BLaER1 treated with 17β-estradiol and CSF1 and Interleukin-3, amounts not matched to agents 10 nM and 100 nM (cell line): ENCODE measurements at regions not wholly inside any gene's neighbourhood (a gene's known extent, or its start where the extent isn't known, plus 50 kb on each side); places are given as distances from the start of the nearest gene placed in this dataset.
A peak's percentile ranks its signal among the peaks of the same experiment; 100 is the strongest.

Experiments
- H3K27ac ChIP-seq, 11 experiments: shearing (Covaris generic); formaldehyde crosslinking; 2 replicates each; pipeline ENCODE4 v1.8.1; 2022
- H3K27me3 ChIP-seq, 11 experiments: shearing (Covaris generic); formaldehyde crosslinking; 2 replicates each; pipeline ENCODE4 v1.8.1; 2022
- H3K36me3 ChIP-seq, 11 experiments: shearing (Covaris generic); formaldehyde crosslinking; 2 replicates each; pipeline ENCODE4 v1.8.1; 2022
- H3K4me1 ChIP-seq, 10 experiments: shearing (Covaris generic); formaldehyde crosslinking; 2 replicates each; pipeline ENCODE4 v1.8.1; 2022
- H3K4me2 ChIP-seq, 11 experiments: shearing (Covaris generic); formaldehyde crosslinking; 2 replicates each; pipeline ENCODE4 v1.8.1; 2022
- H3K4me3 ChIP-seq, 10 experiments: shearing (Covaris generic); formaldehyde crosslinking; 2 replicates each; pipeline ENCODE4 v1.8.1; 2022
- H3K9ac ChIP-seq, 11 experiments: shearing (Covaris generic); formaldehyde crosslinking; 2 replicates each; pipeline ENCODE4 v1.8.1; 2022
- H3K9me3 ChIP-seq, 11 experiments: shearing (Covaris generic); formaldehyde crosslinking; replicated peaks in 1 of 11; 2 replicates each; pipeline ENCODE4 v1.8.1; 2022
- H4K20me1 ChIP-seq, 11 experiments: shearing (Covaris generic); formaldehyde crosslinking; 2 replicates each; pipeline ENCODE4 v1.8.1; 2022
- Cebpa-rat ChIP-seq, 11 experiments: shearing (Covaris generic); IDR thresholded peaks; 2 replicates each; pipeline ENCODE4 v1.8.1; 2022

DNA sequence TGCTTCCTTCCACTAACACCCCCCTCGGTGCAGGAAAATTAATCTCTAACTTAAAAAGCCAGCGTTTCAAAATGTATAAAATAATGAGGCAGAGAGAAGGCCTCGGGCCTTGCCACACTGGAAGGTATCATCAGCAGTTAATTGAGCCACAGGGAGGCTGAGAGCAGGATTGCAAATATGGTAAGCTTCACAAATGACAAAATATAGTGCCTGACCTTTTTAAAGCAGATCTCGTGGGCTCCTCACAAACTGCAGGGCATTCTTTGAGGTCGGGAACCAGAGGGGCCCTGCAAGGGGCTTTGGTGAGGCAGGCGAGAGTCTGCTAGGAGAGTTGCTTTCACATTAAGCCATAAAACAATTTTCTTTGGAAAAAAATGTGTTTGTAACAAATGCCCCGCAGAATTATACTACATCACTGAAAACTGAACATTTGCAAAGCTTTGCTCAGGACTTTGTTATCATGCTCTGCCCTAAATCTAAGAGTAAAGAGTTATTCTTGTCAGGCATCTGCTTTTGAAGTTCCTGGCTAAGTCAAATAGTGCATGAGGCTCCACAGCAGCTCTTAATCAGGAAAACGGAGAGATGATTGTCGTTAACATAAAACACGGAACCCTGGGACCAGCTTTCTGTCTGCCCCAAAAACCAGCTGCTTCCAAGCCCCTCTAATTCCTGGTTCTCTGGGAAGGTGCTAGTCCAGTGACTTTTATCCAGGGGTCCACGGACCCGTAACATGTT is 61.4 kb upstream of the SYT13 start:
- H3K4me2 ChIP-seq: no peak overlapping the region
- no peak overlapping the region for H3K9ac ChIP-seq
- no peak overlapping the region for H3K4me3 ChIP-seq
- no peak overlapping the region for H3K27ac ChIP-seq
- no peaks in the 10 kb centered on the region for H4K20me1 ChIP-seq
- H3K36me3 ChIP-seq: no peaks in the 10 kb centered on the region
- H3K4me1 ChIP-seq: no peaks in the 10 kb centered on the region
- H3K9me3 ChIP-seq: no peaks in the 10 kb centered on the region
- no peak for TF ChIP-seq Cebpa-rat (IDR thresholded peaks at IDR 0.05)
- H3K27me3 ChIP-seq: no peaks in the 10 kb centered on the region

DNA sequence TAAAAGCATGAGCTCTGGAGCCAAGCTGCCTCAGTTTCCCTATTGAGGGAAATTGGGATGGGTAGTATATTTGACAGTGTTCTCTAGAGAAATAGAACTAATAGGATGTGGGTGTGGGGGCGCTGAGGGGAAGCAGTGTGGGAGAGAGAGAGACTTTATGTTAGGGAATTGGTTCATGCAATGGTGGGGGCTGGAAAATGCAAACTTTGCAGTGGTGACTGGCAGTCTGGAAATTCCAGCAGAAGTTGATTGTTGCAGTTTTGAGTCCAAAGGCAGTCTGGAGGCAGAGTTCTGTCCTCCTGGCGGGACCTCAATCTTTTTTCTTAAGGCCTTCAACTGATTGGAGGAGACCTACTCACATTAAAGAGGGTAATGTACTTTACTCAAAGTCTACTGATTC is 59.4 kb upstream of the SYT13 start:
- Histone ChIP-seq H3K9me3 (no peaks in the 10 kb centered on the region), H3K27ac (no peak overlapping the region), H3K4me1 (peaks cover 0 to 1% (median 0%) of the 10 kb centered on the region in 10 experiments; a peak in 5 of 20 replicates), H3K4me2 (0 out of 22 replicates have a peak overlapping the region, but pooled peaks of 1 of the 11 experiments have one; percentile 24), H3K9ac (no peak overlapping the region), H3K36me3 (no peaks in the 10 kb centered on the region), H4K20me1 (no peaks in the 10 kb centered on the region), H3K27me3 (no peaks in the 10 kb centered on the region), H3K4me3 (no peak overlapping the region)
- no peak for TF ChIP-seq Cebpa-rat (IDR thresholded peaks at IDR 0.05)

DNA sequence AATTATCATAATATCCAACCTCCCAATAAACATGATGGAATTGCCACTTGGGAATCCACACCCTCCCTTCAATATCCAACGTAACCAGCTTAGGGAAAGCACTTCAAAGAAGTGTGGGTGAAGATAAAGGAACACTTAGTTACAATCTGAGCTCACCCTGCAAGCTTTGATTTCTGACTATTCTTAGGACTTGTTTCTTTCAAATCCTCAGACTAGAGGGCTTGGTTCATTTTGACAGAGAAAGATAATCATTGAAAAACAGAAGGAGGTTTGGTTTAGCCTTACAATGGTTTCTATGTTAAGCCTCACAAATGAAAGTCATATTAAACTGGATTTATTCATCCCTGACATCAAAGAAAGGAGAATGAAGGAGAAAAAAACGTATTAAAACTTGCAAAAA is 57.9 kb upstream of the SYT13 start:
- H3K9ac ChIP-seq: no peak overlapping the region
- no peak overlapping the region for H3K27ac ChIP-seq
- H3K9me3 ChIP-seq: no peaks in the 10 kb centered on the region
- no peaks in the 10 kb centered on the region for H3K36me3 ChIP-seq
- H3K4me3 ChIP-seq: no peak overlapping the region
- H3K27me3 ChIP-seq: no peaks in the 10 kb centered on the region
- TF ChIP-seq Cebpa-rat (IDR thresholded peaks at IDR 0.05): no peak
- no peak overlapping the region for H3K4me2 ChIP-seq
- H4K20me1 ChIP-seq: no peaks in the 10 kb centered on the region
- peaks cover 0 to 7% (median 5%) of the 10 kb centered on the region in 10 experiments; a peak in 8 of 20 replicates for H3K4me1 ChIP-seq

DNA sequence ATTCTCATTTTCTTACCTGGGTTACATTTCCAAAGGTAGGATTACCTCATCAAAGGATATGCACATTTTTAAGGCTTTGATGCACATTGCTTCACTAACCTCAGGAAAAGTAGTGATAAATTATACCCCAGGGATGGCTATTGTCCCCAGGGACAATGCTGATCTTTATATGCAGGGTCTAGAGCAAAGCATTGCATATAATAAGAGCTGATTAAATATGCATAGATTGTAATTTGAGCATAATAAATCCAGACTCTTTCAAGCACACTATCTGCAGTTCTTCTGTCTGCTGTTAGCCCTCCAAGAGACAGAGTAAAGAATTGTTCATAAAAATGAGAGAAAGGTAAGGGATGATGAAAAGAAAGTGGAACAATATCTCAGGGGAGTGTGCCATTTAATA is 57.3 kb upstream of the SYT13 start:
- no peaks in the 10 kb centered on the region for H3K9me3 ChIP-seq
- H3K27me3 ChIP-seq: no peaks in the 10 kb centered on the region
- no peak overlapping the region for H3K27ac ChIP-seq
- H3K4me2 ChIP-seq: no peak overlapping the region
- TF ChIP-seq Cebpa-rat (IDR thresholded peaks at IDR 0.05): no peak
- H3K4me3 ChIP-seq: no peak overlapping the region
- no peaks in the 10 kb centered on the region for H3K36me3 ChIP-seq
- peaks cover 0 to 7% (median 5%) of the 10 kb centered on the region in 10 experiments; a peak in 8 of 20 replicates for H3K4me1 ChIP-seq
- H4K20me1 ChIP-seq: no peaks in the 10 kb centered on the region
- H3K9ac ChIP-seq: no peak overlapping the region

DNA sequence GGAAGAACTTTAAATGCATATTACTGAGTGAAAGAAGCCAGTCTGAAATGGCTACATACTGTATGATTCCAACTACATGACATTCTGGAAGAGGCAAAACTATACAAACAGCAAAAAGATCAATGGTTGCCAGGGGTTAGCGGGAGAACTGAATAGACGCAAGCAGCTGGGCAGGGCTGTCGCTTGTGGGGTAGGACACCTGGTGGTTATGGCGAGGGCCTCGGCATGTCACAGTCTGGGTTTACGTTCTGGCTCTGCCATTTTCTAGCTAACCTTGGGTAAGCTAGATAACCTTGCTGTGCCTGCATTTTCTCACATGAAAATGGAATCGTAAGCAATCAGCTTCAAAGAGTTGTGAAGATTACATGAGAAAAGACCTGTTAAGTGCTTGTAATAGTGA is 55.2 kb upstream of the SYT13 start:
- Histone ChIP-seq H3K4me3 (no peak overlapping the region), H3K4me2 (no peak overlapping the region), H3K9me3 (no peaks in the 10 kb centered on the region), H3K9ac (no peak overlapping the region), H4K20me1 (no peaks in the 10 kb centered on the region), H3K36me3 (no peaks in the 10 kb centered on the region), H3K27me3 (no peaks in the 10 kb centered on the region), H3K4me1 (peaks cover 0 to 7% (median 5%) of the 10 kb centered on the region in 10 experiments; a peak in 8 of 20 replicates), H3K27ac (no peak overlapping the region)
- no peak for TF ChIP-seq Cebpa-rat (IDR thresholded peaks at IDR 0.05)

DNA sequence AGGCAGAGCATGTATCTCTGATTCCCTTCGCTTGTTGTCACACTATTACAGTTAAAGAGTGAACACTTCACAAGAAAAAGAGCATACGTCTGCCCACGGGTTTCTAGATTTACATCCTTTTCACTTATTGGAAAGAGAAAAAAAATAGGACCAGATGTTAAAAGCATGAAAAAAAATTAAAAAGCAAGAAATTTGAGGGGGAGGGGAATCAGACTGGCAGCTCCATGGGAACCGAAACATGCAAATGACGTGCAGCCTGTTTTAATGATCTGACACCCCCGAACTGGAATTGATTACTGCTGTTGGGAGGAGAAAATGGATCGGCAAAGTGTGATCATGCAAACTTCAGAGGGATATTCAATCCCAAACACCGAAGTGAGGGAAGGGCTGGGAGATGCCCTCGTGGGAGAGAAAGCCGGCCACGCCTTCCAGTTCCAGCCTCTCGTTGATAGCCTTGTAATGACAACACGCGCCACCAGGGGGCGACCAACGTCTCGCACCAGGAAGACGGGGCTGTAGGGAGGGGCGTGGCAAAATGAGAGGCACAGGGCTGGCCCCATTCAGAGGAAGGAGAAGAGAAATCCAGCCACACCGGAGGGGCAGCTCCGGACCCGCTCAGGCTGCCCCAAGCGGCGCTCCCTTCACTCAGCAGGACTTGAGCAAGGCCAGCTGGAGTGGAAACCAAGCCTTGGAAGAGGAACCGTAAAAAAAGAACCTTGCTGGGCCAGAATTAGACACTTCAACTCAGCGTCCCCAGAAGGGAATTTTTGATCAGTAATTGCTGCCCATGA is 53.8 kb upstream of the SYT13 start:
- no peak for TF ChIP-seq Cebpa-rat (IDR thresholded peaks at IDR 0.05)
- Histone ChIP-seq H3K4me2 (peak overlapping the region; percentile 10 to 67 (median 54); a peak in 20 of 22 replicates), H3K4me1 (peaks cover 0 to 16% (median 5%) of the 10 kb centered on the region in 10 experiments; a peak in 9 of 20 replicates), H3K27me3 (no peaks in the 10 kb centered on the region), H3K9ac (no peak overlapping the region), H4K20me1 (no peaks in the 10 kb centered on the region), H3K9me3 (no peaks in the 10 kb centered on the region), H3K27ac (no peak overlapping the region), H3K36me3 (no peaks in the 10 kb centered on the region), H3K4me3 (peak overlapping the region in 1 of 10 experiments; percentile 1; a peak in 2 of 20 replicates)

DNA sequence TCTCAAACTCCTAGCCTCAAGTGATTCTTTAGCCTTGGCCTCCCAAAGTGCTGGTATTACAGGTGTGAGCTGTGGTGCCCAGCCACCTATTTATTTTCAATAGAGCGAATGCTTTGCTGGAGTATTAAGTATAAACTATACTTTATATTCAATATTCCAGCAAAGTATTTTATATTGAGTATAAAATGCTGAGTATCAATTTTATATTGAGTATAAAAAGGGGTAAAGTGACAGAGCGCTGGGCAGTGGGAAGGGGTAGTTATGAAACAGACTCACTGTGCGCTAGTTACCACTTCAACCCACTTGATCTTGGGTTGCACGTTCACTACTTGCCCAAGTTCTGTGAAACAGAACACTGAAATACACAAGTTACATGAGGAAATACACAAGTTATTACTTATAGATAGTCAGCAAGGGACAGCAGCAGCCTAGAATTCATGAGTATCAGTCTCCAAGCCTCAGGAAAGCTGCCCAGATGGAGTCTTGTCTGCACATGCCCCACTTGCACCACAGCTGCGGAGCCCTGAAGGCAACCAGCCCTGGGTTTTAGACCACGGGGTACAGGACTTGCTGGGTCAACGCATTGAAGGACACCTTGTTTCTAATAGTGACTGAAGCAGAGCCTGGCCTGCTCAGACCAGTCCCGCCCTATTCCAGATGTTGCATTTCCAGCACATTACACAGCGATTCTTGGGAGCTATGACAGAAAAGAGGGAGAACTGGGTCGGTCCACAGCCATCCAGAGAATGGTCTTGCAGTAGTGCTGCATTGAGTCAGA is 51.6 kb upstream of the SYT13 start:
- H3K4me1 ChIP-seq: peaks cover 0 to 16% (median 5%) of the 10 kb centered on the region in 10 experiments; a peak in 9 of 20 replicates
- H3K36me3 ChIP-seq: no peaks in the 10 kb centered on the region
- TF ChIP-seq Cebpa-rat (IDR thresholded peaks at IDR 0.05): no peak
- no peak overlapping the region for H3K9ac ChIP-seq
- no peak overlapping the region for H3K4me3 ChIP-seq
- H3K27me3 ChIP-seq: no peaks in the 10 kb centered on the region
- H3K9me3 ChIP-seq: no peaks in the 10 kb centered on the region
- H4K20me1 ChIP-seq: no peaks in the 10 kb centered on the region
- no peak overlapping the region for H3K27ac ChIP-seq
- no peak overlapping the region for H3K4me2 ChIP-seq

DNA sequence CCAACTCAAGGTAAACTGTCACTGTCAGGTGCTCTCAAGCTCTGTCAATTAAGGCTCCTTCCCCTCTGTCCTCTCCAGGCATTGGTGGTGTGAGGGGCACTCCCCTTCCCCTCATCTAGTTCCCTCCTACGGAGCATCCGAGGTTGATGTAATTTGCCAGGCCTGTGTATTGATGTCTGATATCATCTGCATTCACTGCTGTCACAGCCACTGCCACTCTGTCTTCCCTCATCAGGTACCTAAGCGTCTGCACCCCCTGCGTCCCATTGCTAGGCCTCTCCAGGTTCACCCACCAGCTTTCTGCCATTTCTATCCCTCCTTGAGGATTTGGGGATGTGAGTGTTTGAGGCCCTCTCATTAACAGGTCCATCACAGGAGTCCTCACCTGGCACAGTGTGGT is 50.0 kb upstream of the SYT13 start:
- Histone ChIP-seq H3K27me3 (no peaks in the 10 kb centered on the region), H3K4me2 (no peak overlapping the region), H4K20me1 (no peaks in the 10 kb centered on the region; a peak in 1 of 22 replicates), H3K4me1 (peaks cover 0 to 16% (median 5%) of the 10 kb centered on the region in 10 experiments; a peak in 9 of 20 replicates), H3K27ac (no peak overlapping the region), H3K36me3 (no peaks in the 10 kb centered on the region), H3K9me3 (no peaks in the 10 kb centered on the region), H3K9ac (no peak overlapping the region), H3K4me3 (no peak overlapping the region)
- TF ChIP-seq Cebpa-rat (IDR thresholded peaks at IDR 0.05): no peak
